Natural killer cell (primary cell): ENCODE measurements at regions not wholly inside any gene's neighbourhood (a gene's known extent, or its start where the extent isn't known, plus 50 kb on each side); places are given as distances from the start of the nearest gene placed in this dataset.

ENCODE experiments used
- ATAC-seq, 3 donors: fragments of 150-1000 bp in 2 of 3; fragments of 200-7000 bp in 1 of 3; cut with Tn5 transposase; 1 replicate in 1 of 3; 2 replicates in 2 of 3; pipeline ENCODE4 v1.10.0; 2021; ENCODE audit warnings: mild to moderate bottlenecking in 2 of 3, moderate library complexity in 2 of 3
- DNase-seq, 2 donors: peaks; one replicate each; pipeline versions ENCODE4 v3.0.0 to v3.0.0-alpha.2; 2013 to 2021; ENCODE audit warnings: mixed read lengths in 1 of 2
- H3K27ac ChIP-seq: one replicate; pipeline ENCODE4 v1.5.1; 2013; ENCODE audit warnings: mild to moderate bottlenecking, low read length
- H3K27me3 ChIP-seq: one replicate; pipeline ENCODE4 v1.6.1; 2013; ENCODE audit warnings: low read length; ENCODE audit not compliant: control insufficient read depth, insufficient read depth
- H3K36me3 ChIP-seq: one replicate; pipeline ENCODE4 v1.6.1; 2013; ENCODE audit warnings: low read length; ENCODE audit not compliant: control insufficient read depth, insufficient read depth
- H3K4me1 ChIP-seq: one replicate; pipeline ENCODE4 v1.6.1; 2013; ENCODE audit warnings: low read length; ENCODE audit not compliant: control insufficient read depth, insufficient read depth
- H3K4me3 ChIP-seq: one replicate; pipeline ENCODE4 v1.5.1; 2013; ENCODE audit warnings: low read length
- H3K9me3 ChIP-seq: one replicate; pipeline ENCODE4 v1.6.1; 2013; ENCODE audit warnings: low read length; ENCODE audit not compliant: control insufficient read depth, insufficient read depth
- H3K27ac Mint-ChIP-seq, 2 donors: one replicate each; pipeline ENCODE4 v1.8.0; 2022; ENCODE audit warnings: mild to moderate bottlenecking in 2 of 2, mixed read lengths in 2 of 2, moderate library complexity in 1 of 2
- H3K27me3 Mint-ChIP-seq, 2 donors: one replicate each; pipeline ENCODE4 v1.8.0; 2022; ENCODE audit warnings: low read depth in 2 of 2, mixed read lengths in 2 of 2
- H3K36me3 Mint-ChIP-seq: one replicate; pipeline ENCODE4 v1.8.0; 2022; ENCODE audit warnings: mixed read lengths
- H3K4me1 Mint-ChIP-seq, 2 donors: one replicate each; pipeline ENCODE4 v1.8.0; 2022; ENCODE audit warnings: mixed read lengths in 2 of 2
- H3K4me3 Mint-ChIP-seq: one replicate; pipeline ENCODE4 v1.8.0; 2022; ENCODE audit warnings: mild to moderate bottlenecking, moderate library complexity, mixed read lengths
- H3K9me3 Mint-ChIP-seq, 2 donors: one replicate each; pipeline ENCODE4 v1.8.0; 2022; ENCODE audit warnings: mixed read lengths in 2 of 2
- CTCF ChIP-seq: fragments of 200-600 bp; IDR thresholded peaks from one replicate; pipeline ENCODE4 v1.8.0; 2022; ENCODE audit warnings: antibody characterized with exemption
- WGBS: methylation state at CpG from one replicate; pipeline ENCODE4 v1.1.7; 2013; ENCODE audit warnings: missing lambda C conversion rate; ENCODE audit not compliant: insufficient coverage; 5-methylcytosine and 5-hydroxymethylcytosine counted together
- intact Hi-C: fragments of 100-400 bp; cut with micrococcal nuclease; formaldehyde crosslinking; loops from one replicate; pipeline ENCODE4 v1.14.2; 2022

- Histone ChIP-seq H3K9me3 (peaks cover 3% of the 10 kb centered on the region), H3K36me3 (no peaks in the 10 kb centered on the region), H3K4me3 (no peak overlapping the region), H3K27me3 (no peaks in the 10 kb centered on the region), H3K4me1 (no peaks in the 10 kb centered on the region), H3K27ac (no peak overlapping the region)
- 0% methylated on average over 1 of the region's 4 CpGs for WGBS
- Mint-ChIP-seq H3K9me3 (peaks cover 8 to 19% of the 10 kb centered on the region in 2 donors), H3K36me3 (peaks cover 5% of the 10 kb centered on the region), H3K4me1 (no peaks in the 10 kb centered on the region), H3K4me3 (no peak overlapping the region), H3K27ac (no peak overlapping the region), H3K27me3 (no peaks in the 10 kb centered on the region)
- no peak for TF ChIP-seq CTCF
- ATAC-seq (no peak), DNase-seq (no peak)
- intact Hi-C loops = no loop called here
Observed at GRCh38 chr11:79592406-79592805, 151.6 kb upstream of the TENM4 start.

- no peaks in the 10 kb centered on the region for H3K4me1 ChIP-seq
- Mint-ChIP-seq H3K27me3 (no peaks in the 10 kb centered on the region), H3K36me3 (peaks cover 8% of the 10 kb centered on the region), H3K4me1 (no peaks in the 10 kb centered on the region), H3K9me3 (peaks cover 9 to 20% of the 10 kb centered on the region in 2 donors), H3K4me3 (no peak overlapping the region), H3K27ac (no peak overlapping the region)
- no peaks in the 10 kb centered on the region for H3K27me3 ChIP-seq
- H3K4me3 ChIP-seq = no peak overlapping the region
- no peak for TF ChIP-seq CTCF
- ATAC-seq (no peak), DNase-seq (no peak)
- peaks cover 10% of the 10 kb centered on the region for H3K9me3 ChIP-seq
- H3K36me3 ChIP-seq = no peaks in the 10 kb centered on the region
- H3K27ac ChIP-seq = no peak overlapping the region
- WGBS = 73% methylated on average over 4 of the region's 4 CpGs
- intact Hi-C loops = no loop called here
Observed at GRCh38 chr11:79582434-79582833, 141.6 kb upstream of the TENM4 start.

GRCh38 chr11:79579063-79579462 lies 138.2 kb upstream of the TENM4 start:
- WGBS = 89% methylated on average over 2 of the region's 2 CpGs

More at GRCh38 chr11:79579063-79579462, 138.2 kb upstream of the TENM4 start:
- Mint-ChIP-seq H3K27me3 (no peaks in the 10 kb centered on the region), H3K4me3 (no peak overlapping the region), H3K4me1 (no peaks in the 10 kb centered on the region), H3K27ac (no peak overlapping the region), H3K36me3 (no peaks in the 10 kb centered on the region), H3K9me3 (peaks cover 9 to 15% of the 10 kb centered on the region in 2 donors)
- ATAC-seq = no peak
- Histone ChIP-seq H3K4me1 (no peaks in the 10 kb centered on the region), H3K27me3 (no peaks in the 10 kb centered on the region), H3K4me3 (no peak overlapping the region), H3K27ac (no peak overlapping the region), H3K9me3 (no peaks in the 10 kb centered on the region), H3K36me3 (no peaks in the 10 kb centered on the region)
- DNase-seq = no peak
- intact Hi-C loops = no loop called here
- TF ChIP-seq CTCF = no peak
